ENCODE measurements at regions not wholly inside any gene's neighbourhood (a gene's known extent, or its start where the extent isn't known, plus 50 kb on each side); places are given as distances from the start of the nearest gene placed in this dataset.

- H3K4me3 ChIP-seq (ENCODE audit: low read depth, low read length), result no peak overlapping the region; the same call in 1 of the 2 replicates
- no peaks in the 10 kb centered on the region for H3K27me3 ChIP-seq (ENCODE audit: control insufficient read depth, insufficient read depth, low read length)
- peak overlapping the region; percentile 89 for H3K9ac ChIP-seq (ENCODE audit: low read length)
- peaks cover 37% of the 10 kb centered on the region for H3K4me1 ChIP-seq (ENCODE audit: control insufficient read depth, insufficient read depth, low read length)
- H3K9me3 ChIP-seq (ENCODE audit: control insufficient read depth, insufficient read depth, low read depth, low read length), result peaks cover 5% of the 10 kb centered on the region
- no peaks in the 10 kb centered on the region for H3K36me3 ChIP-seq (ENCODE audit: control insufficient read depth, insufficient read depth, low read length)
- H3K27ac ChIP-seq (ENCODE audit: low read depth, low read length), result peak overlapping the region; percentile 86
These were observed 132.6 kb upstream of the MAP1LC3B2 start for GRCh38 chr12:116426391-116427136.

DNA sequence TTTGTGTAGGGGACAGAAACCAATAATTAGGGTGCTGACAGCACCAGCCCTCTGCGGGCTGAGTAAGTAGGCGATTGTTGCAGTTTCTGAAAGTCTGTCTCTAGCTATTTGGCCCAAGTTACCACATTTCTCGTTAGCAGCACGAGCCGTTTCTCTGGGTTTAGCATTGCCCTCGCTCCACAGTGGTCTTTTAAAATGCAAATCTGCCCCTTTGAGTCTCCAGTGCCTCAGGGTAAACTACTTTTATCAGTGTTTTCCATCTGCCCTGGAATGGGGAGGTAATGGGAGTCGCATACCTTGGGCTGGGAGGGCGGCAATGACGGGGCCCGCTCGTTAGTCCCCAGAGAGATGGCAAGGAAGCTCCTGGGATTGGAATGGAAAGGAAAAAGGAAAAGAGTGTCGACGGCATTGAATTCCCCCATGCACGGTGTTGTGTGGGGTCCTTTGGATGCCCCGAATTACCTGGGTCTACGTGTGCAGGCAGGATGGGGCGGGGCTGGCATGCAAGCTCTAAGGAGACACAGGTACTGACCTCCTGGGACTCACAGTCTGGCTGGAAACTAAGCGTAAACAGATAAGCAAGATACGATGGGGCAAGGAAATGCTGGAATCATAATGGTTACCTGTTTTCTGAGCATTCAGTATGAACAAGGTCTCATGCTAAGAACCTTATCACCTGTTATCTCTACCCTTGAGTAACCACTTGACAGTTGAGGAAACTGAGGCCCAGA is 131.8 kb upstream of the MAP1LC3B2 start:
- peak overlapping the region; percentile 41 for H3K4me3 ChIP-seq (ENCODE audit: low read depth, low read length)
- H3K27ac ChIP-seq (ENCODE audit: low read depth, low read length), result peak overlapping the region; percentile 86
- H3K9me3 ChIP-seq (ENCODE audit: control insufficient read depth, insufficient read depth, low read depth, low read length), result 0 out of 2 replicates have a peak, but pooled peaks cover 1% of the 10 kb centered on the region
- H3K4me1 ChIP-seq (ENCODE audit: control insufficient read depth, insufficient read depth, low read length), result peaks cover 38% of the 10 kb centered on the region
- H3K36me3 ChIP-seq (ENCODE audit: control insufficient read depth, insufficient read depth, low read length), result no peaks in the 10 kb centered on the region
- peak overlapping the region; percentile 89 for H3K9ac ChIP-seq (ENCODE audit: low read length)
- no peaks in the 10 kb centered on the region for H3K27me3 ChIP-seq (ENCODE audit: control insufficient read depth, insufficient read depth, low read length)

GRCh38 chr12:116429826-116430360 is 129.3 kb upstream of the MAP1LC3B2 start:
- Histone ChIP-seq H3K4me3 (ENCODE audit: low read depth, low read length) (no peak overlapping the region), H3K27ac (ENCODE audit: low read depth, low read length) (no peak overlapping the region), H3K9ac (ENCODE audit: low read length) (no peak overlapping the region), H3K27me3 (ENCODE audit: control insufficient read depth, insufficient read depth, low read length) (no peaks in the 10 kb centered on the region), H3K36me3 (ENCODE audit: control insufficient read depth, insufficient read depth, low read length) (no peaks in the 10 kb centered on the region), H3K9me3 (ENCODE audit: control insufficient read depth, insufficient read depth, low read depth, low read length) (peaks cover 4% of the 10 kb centered on the region; the same call in 1 of the 2 replicates), H3K4me1 (ENCODE audit: control insufficient read depth, insufficient read depth, low read length) (peaks cover 58% of the 10 kb centered on the region)

GRCh38 chr12:116430911-116431565 is 128.1 kb upstream of the MAP1LC3B2 start:
- no peak overlapping the region for H3K4me3 ChIP-seq (ENCODE audit: low read depth, low read length)
- H3K9ac ChIP-seq (ENCODE audit: low read length), result no peak overlapping the region
- H3K27ac ChIP-seq (ENCODE audit: low read depth, low read length), result no peak overlapping the region
- H3K36me3 ChIP-seq (ENCODE audit: control insufficient read depth, insufficient read depth, low read length), result no peaks in the 10 kb centered on the region
- peaks cover 4% of the 10 kb centered on the region; the same call in 1 of the 2 replicates for H3K9me3 ChIP-seq (ENCODE audit: control insufficient read depth, insufficient read depth, low read depth, low read length)
- H3K27me3 ChIP-seq (ENCODE audit: control insufficient read depth, insufficient read depth, low read length), result no peaks in the 10 kb centered on the region
- H3K4me1 ChIP-seq (ENCODE audit: control insufficient read depth, insufficient read depth, low read length), result peaks cover 50% of the 10 kb centered on the region

- Histone ChIP-seq H3K4me1 (ENCODE audit: control insufficient read depth, insufficient read depth, low read length) (peaks cover 45% of the 10 kb centered on the region), H3K36me3 (ENCODE audit: control insufficient read depth, insufficient read depth, low read length) (no peaks in the 10 kb centered on the region), H3K4me3 (ENCODE audit: low read depth, low read length) (no peak overlapping the region), H3K27ac (ENCODE audit: low read depth, low read length) (no peak overlapping the region), H3K9ac (ENCODE audit: low read length) (no peak overlapping the region), H3K27me3 (ENCODE audit: control insufficient read depth, insufficient read depth, low read length) (no peaks in the 10 kb centered on the region), H3K9me3 (ENCODE audit: control insufficient read depth, insufficient read depth, low read depth, low read length) (peaks cover 4% of the 10 kb centered on the region; the same call in 1 of the 2 replicates)
These were observed 127.4 kb upstream of the MAP1LC3B2 start for GRCh38 chr12:116431677-116432300.

DNA sequence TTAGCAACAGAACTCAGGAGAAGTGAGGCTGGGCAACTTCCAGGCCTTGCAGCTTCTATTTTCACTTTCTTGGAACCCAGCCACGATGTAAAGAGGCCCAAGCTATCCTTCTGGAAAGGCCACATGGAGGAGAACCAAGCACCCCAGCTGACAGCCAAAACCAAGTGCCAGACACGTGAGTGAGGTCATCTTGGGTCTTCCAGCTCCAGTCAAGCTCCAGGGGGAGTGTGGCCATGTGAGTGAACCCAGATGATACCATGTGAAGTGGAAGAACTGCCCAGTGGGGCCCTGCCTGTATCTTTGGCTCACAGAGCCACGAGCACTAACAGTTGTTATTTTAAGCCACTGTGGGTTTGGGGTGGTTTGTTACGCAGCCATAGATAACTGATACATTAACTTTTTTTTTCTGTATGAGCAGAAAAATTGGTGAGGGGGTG is 126.8 kb upstream of the MAP1LC3B2 start:
- H3K9ac ChIP-seq (ENCODE audit: low read length), result no peak overlapping the region
- no peak overlapping the region for H3K27ac ChIP-seq (ENCODE audit: low read depth, low read length)
- no peaks in the 10 kb centered on the region for H3K27me3 ChIP-seq (ENCODE audit: control insufficient read depth, insufficient read depth, low read length)
- H3K4me1 ChIP-seq (ENCODE audit: control insufficient read depth, insufficient read depth, low read length), result peaks cover 42% of the 10 kb centered on the region
- H3K36me3 ChIP-seq (ENCODE audit: control insufficient read depth, insufficient read depth, low read length), result no peaks in the 10 kb centered on the region
- peaks cover 4% of the 10 kb centered on the region; the same call in 1 of the 2 replicates for H3K9me3 ChIP-seq (ENCODE audit: control insufficient read depth, insufficient read depth, low read depth, low read length)
- no peak overlapping the region for H3K4me3 ChIP-seq (ENCODE audit: low read depth, low read length)

DNA sequence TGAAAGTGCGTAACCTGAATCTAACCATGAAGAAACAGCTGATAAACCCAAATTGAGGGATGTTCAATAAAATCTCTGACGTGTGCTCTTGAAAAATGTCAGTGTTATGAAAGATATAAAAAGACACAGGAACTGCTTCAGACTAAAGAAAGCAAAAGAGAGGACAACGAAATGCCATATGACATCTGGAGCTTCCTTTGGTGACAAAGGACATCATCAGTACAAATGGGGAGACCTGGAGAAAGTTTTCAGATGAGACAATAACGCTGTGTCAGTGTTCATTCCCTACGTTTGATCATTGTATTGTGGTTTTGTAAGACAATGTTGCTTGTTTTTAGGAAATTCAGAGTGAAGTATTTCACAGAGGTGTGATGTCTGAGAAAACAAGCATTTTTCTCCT is 125.9 kb upstream of the MAP1LC3B2 start:
- peaks cover 33% of the 10 kb centered on the region for H3K4me1 ChIP-seq (ENCODE audit: control insufficient read depth, insufficient read depth, low read length)
- no peaks in the 10 kb centered on the region for H3K36me3 ChIP-seq (ENCODE audit: control insufficient read depth, insufficient read depth, low read length)
- no peak overlapping the region for H3K27ac ChIP-seq (ENCODE audit: low read depth, low read length)
- H3K9ac ChIP-seq (ENCODE audit: low read length), result no peak overlapping the region
- H3K4me3 ChIP-seq (ENCODE audit: low read depth, low read length), result no peak overlapping the region
- no peaks in the 10 kb centered on the region for H3K27me3 ChIP-seq (ENCODE audit: control insufficient read depth, insufficient read depth, low read length)
- peaks cover 4% of the 10 kb centered on the region; the same call in 1 of the 2 replicates for H3K9me3 ChIP-seq (ENCODE audit: control insufficient read depth, insufficient read depth, low read depth, low read length)

GRCh38 chr12:116434155-116435011 is 124.8 kb upstream of the MAP1LC3B2 start:
- no peak overlapping the region for H3K27ac ChIP-seq (ENCODE audit: low read depth, low read length)

DNA sequence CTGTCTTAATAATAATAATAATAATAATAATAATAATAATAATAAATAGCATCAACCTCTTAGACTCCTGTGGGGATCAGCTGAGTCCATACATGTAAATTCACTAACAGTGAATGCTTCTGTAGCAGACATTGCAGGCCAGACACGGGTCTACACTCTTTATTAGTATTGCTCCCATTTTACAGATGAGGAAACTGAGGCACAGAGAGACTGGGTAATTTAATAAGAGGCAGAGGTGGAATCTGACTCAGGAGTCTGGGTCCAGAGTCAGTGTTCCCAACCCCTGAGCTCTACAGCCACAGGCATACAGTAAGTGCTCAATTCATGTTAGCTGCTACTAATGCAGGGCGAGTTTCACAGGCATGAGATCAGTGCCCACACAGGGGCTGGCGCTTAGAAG is 123.2 kb upstream of the MAP1LC3B2 start:
- Histone ChIP-seq H3K9me3 (ENCODE audit: control insufficient read depth, insufficient read depth, low read depth, low read length) (peaks cover 4% of the 10 kb centered on the region; the same call in 1 of the 2 replicates), H3K27me3 (ENCODE audit: control insufficient read depth, insufficient read depth, low read length) (no peaks in the 10 kb centered on the region)

More at GRCh38 chr12:116434155-116435011, 124.8 kb upstream of the MAP1LC3B2 start:
- Histone ChIP-seq H3K4me3 (ENCODE audit: low read depth, low read length) (peak overlapping the region; percentile 35; the same call in 1 of the 2 replicates), H3K27me3 (ENCODE audit: control insufficient read depth, insufficient read depth, low read length) (no peaks in the 10 kb centered on the region), H3K9me3 (ENCODE audit: control insufficient read depth, insufficient read depth, low read depth, low read length) (peaks cover 4% of the 10 kb centered on the region; the same call in 1 of the 2 replicates), H3K4me1 (ENCODE audit: control insufficient read depth, insufficient read depth, low read length) (peaks cover 27% of the 10 kb centered on the region), H3K36me3 (ENCODE audit: control insufficient read depth, insufficient read depth, low read length) (no peaks in the 10 kb centered on the region), H3K9ac (ENCODE audit: low read length) (peak overlapping the region; percentile 61)

More for the DNA sequence above, 123.2 kb upstream of the MAP1LC3B2 start:
- H3K27ac ChIP-seq (ENCODE audit: low read depth, low read length), result no peak overlapping the region
- H3K9ac ChIP-seq (ENCODE audit: low read length), result no peak overlapping the region
- H3K4me3 ChIP-seq (ENCODE audit: low read depth, low read length), result no peak overlapping the region
- H3K36me3 ChIP-seq (ENCODE audit: control insufficient read depth, insufficient read depth, low read length), result no peaks in the 10 kb centered on the region
- peaks cover 27% of the 10 kb centered on the region for H3K4me1 ChIP-seq (ENCODE audit: control insufficient read depth, insufficient read depth, low read length)
